ENCODE measurements at regions not wholly inside any gene's neighbourhood (a gene's known extent, or its start where the extent isn't known, plus 50 kb on each side); places are given as distances from the start of the nearest gene placed in this dataset.
"Not testable (repeated sequence)": the region's sequence is repeated elsewhere in the genome, so short reads cannot be mapped to it uniquely, and the experiment has no call there.

GRCh38 chrX:44785652-44786051, 58.2 kb upstream of the DUSP21 start:
- DNase-seq, result no peak

GRCh38 chrX:44784241-44784640, 59.6 kb upstream of the DUSP21 start:
- no peak for DNase-seq

DNA sequence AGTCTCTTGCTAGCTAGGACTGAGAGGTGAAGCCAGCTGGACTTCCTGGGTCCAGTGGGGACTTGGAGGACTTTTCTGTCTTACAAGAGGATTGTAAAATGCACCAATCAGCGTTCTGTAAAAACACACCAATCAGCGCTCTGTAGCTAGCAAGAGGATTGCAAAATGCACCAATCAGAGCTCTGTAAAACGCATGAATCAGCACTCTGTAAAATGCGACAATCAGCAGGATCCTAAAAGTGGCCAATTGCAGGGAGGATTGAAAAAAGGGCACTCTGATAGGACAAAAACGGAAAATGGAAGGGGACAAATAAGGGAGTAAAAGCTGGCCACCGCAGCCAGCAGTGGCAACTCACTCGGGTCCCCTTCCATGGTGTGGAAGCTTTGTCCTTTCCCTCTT, 65.6 kb upstream of the DUSP21 start:
- DNase-seq, result no peak

DNA sequence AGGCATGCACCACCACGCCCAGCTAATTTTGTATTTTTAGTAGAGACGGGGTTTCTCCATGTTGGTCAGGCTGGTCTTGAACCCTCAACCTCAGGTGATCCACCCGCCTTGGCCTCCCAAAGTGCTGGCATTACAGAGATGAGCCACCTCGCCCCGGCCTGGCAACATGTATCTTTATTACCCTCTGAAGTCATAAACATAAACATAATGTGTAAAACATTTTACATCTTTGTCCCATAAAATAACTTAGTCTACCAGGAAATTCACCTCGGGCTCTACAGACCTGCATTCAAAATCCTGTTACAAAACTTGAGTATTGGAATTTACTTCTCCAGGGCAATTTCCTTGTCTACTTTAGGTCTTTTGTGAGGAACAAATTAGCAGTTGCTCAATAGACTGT, 68.1 kb upstream of the DUSP21 start:
- no peak for DNase-seq

GRCh38 chrX:44774066-44774465, 69.8 kb upstream of the DUSP21 start:
- not testable (repeated sequence) for DNase-seq

- DNase-seq, result no peak
Observed at GRCh38 chrX:44770121-44770520, 73.7 kb upstream of the DUSP21 start.

DNA sequence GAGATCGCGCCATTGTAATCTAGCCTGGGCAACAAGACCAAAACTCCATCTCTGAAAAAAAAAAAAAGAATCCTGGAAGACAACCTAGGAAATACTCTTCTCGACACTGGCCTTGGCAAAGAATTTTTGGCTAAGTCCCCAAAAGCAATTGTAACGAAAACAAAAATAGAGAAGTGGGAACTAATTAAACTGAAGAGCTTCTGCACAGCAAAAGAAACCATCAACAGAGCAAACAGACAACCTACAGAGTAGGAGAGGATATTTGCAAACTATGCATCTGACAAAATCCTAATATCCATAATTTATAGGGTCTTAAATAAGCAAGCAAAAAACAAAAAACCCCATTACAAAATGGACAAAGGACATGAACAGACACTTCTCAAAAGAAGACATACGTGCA, 76.5 kb upstream of the DUSP21 start:
- DNase-seq, result no peak

GRCh38 chrX:44765556-44765955, 78.3 kb upstream of the DUSP21 start:
- DNase-seq, result no peak

GRCh38 chrX:44747969-44748368, 95.9 kb upstream of the DUSP21 start:
- no peak for DNase-seq

GRCh38 chrX:44747317-44747716, 96.5 kb upstream of the DUSP21 start:
- no peak for DNase-seq

- DNase-seq, result no peak
Observed at GRCh38 chrX:44744799-44745198, 99.0 kb upstream of the DUSP21 start.

GRCh38 chrX:44742480-44743155, 101.2 kb upstream of the DUSP21 start:
- no peak for DNase-seq

DNA sequence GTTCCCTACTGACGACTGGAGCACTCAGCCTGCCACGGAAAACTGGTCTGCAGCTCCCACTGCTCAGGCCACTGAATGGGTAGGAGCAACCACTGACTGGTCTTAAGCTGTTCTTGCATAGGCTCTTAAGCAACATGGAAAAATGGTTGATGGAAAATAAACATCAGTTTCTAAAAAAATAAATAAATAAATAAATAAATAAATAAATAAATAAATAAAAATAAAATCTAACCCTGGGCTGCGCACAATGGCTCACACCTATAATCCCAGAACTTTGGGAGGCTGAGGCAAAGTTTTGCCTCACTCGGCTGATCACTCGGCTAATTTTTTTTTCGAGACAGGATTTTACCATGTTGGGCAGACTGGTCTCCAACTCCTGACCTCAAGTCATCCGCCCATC, 102.0 kb upstream of the DUSP21 start:
- DNase-seq, result not testable (repeated sequence)

- DNase-seq, result not testable (repeated sequence)
Observed at GRCh38 chrX:44741458-44741857, 102.4 kb upstream of the DUSP21 start.

- DNase-seq, result no peak
Observed at GRCh38 chrX:44735498-44735897, 108.3 kb upstream of the DUSP21 start.

DNA sequence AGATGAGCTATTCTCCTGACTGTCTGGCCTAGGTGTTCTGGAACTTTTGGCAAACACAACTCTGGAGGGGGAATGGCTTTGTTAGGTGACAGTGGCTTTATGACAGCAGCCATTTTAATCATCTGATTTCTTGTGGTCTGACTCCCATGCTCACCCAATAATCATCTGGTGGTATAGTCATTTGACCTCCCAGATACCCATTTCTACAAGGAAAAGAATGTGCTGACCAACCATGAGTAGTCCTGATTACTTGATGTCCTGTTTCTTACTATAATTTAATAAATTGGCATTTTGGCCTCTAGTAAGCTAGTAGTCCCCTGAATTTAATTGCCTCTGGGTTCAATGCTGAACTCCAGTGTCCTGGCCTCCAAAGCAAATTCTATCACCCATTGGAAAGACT, 109.9 kb upstream of the DUSP21 start:
- no peak for DNase-seq

- DNase-seq, result no peak
Observed at GRCh38 chrX:44731160-44731559, 112.7 kb upstream of the DUSP21 start.

DNA sequence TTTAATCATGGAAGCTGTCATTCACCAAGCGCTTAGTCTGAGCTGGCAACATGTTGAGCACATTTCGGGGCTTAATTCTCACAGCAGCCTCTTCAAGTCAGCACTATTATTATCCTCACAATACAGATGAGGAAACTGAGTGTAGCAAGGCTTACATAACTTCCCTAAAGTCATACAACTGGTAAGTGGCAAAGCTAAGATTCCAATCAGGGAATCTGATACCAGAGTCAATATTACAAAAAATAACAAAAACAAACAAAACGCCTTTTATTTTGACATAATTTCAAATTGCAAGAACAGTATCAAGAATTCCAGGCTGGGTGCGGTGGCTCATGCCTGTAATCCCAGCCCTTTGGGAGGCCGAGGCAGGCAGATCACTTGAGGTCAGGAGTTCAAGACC, 120.4 kb upstream of the DUSP21 start:
- no peak for DNase-seq

- no peak for DNase-seq
Observed at GRCh38 chrX:44708470-44708869, 135.4 kb upstream of the DUSP21 start.

DNA sequence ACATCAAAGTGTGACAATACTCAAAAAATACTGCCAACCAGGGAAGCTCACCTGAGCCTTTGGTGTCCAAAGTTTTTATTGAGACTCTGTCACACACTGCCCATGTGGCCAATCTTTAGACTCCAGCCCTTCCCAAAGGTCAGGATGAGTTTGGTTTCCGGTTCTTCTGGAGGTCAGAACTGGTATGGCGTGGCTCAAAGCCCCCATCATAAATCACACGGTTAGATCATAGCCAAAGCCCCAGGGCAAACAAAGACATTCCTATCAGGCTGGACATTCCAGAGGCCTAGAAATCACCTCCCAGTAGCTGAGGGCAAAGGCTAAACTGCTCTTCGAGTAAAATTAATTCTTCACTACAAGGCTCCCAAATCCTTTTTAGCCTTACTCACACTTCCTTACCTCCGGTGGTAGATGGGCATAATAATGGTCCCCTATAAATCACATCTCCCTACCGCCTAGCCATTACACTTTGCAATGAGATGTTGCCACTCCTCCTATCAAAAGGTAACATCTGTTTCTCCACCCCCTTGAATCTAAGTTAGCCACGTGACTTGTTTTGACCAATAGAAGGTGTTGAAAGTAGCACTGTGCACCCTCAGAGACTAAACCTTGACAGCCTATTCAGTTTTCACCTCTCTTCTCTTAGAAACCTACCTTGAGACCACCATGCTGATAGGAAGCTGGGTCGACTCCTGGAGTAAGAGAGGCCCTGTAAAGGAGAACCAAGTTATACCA, 137.8 kb upstream of the DUSP21 start:
- DNase-seq, result no peak

DNA sequence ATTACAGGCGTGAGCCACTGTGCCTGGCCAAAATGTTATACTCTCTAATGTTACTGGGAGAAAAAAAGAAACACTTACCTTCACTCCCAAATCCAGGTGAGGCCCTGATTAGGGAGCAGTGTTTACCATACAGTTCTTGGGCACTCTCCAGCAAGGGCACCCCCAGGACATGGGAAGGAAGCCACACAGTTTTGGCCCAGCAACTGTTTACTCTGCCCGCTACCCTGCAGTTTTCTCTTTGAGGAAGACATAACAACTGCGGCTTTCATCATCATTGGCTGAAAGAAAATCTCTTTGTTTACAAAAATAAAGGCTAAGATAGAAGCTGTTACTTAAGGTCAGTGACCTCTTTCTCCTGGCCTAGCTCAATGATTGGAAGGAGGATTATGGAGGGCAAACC, 145.5 kb upstream of the DUSP21 start:
- no peak for DNase-seq

GRCh38 chrX:44693255-44693654, 150.6 kb upstream of the DUSP21 start:
- DNase-seq, result no peak

- DNase-seq, result no peak
Observed at GRCh38 chrX:44690129-44690528, 147.5 kb upstream of the FUNDC1 start.

DNA sequence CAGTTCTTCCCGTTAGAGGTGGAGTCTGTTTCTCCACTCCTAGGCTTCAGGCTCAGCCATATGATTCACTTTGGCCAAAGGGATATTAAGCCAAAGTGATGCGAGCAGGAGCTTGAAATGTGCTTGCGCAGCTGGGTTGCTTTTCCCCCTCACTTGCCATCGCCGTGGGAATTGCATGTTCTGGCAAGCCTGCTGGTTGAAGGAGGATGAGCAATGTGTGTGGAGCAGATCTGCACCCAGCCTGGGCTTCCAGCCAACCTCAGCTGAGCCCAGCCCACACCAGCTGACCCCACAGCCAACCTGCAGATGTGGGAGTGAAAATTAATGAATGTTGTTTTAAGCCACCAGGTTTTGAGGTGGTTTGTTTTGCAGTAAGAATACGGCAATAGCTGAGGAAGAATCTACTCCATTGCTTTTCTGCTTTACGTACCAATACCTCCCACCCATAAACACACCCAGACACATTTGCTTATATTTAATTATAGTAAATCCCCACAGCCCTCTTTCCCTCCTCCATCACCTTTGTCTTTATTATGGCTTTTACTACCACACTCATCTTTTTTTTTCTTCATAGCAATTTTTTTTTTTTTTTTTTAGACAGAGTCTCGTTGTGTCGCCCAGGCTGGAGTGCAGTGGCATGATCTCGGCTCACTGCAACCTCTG, 132.8 kb upstream of the FUNDC1 start:
- peak; percentile 1 for DNase-seq

Data from NCI-H2107 (cell line).